Amygdala (tissue), 56 donors: ENCODE measurements at regions not wholly inside any gene's neighbourhood (a gene's known extent, or its start where the extent isn't known, plus 50 kb on each side); places are given as distances from the start of the nearest gene placed in this dataset.

ENCODE experiments used
- DNase-seq, 56 donors: peaks; one replicate each; lab custom pipeline; 2025; lab: John Stamatoyannopoulos, UW

DNA sequence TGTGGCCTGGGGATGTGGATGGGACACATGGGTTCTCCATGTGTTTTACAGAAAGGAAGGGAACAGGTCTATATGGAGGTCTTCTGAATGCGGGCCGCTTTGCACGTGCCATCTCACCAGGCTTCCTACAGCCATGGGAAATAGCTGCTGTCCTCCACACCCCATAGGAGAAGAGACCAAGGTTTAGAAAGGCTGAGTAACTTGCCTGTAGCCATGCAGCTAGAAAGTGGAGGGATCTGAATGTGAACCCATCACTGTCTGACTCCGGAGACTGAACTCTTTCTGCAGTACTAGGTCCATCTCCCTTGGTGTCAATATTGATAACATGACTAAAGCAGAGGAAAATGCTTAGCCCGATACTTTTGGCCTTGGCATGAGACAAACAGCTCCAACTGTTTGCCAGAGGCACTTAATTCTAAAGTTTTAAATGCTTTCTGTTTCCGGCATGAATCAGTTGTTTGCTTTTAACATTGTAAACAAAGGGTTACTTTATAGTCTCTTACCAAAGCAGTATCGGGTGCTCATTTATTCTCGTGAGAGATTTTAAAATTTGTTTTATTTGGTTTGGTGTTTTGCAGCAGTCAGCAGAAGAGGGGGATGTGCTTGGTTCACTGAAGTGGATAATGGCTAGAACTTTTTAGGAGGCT lies 64.8 kb upstream of the LOXL4 start:
- no peak for DNase-seq

GRCh38 chr10:98331885-98332284 lies 63.9 kb upstream of the LOXL4 start:
- no peak for DNase-seq

GRCh38 chr10:98330987-98331386 lies 63.0 kb upstream of the LOXL4 start:
- no peak for DNase-seq

- DNase-seq: no peak
Measured at GRCh38 chr10:98328640-98329039, 60.6 kb upstream of the LOXL4 start.

GRCh38 chr10:98328163-98328562 lies 60.2 kb upstream of the LOXL4 start:
- DNase-seq: no peak

- peak in 21 of 56 donors; percentile 4 to 57 (median 21) for DNase-seq
Measured at GRCh38 chr10:98326621-98327027, 58.6 kb upstream of the LOXL4 start.

DNA sequence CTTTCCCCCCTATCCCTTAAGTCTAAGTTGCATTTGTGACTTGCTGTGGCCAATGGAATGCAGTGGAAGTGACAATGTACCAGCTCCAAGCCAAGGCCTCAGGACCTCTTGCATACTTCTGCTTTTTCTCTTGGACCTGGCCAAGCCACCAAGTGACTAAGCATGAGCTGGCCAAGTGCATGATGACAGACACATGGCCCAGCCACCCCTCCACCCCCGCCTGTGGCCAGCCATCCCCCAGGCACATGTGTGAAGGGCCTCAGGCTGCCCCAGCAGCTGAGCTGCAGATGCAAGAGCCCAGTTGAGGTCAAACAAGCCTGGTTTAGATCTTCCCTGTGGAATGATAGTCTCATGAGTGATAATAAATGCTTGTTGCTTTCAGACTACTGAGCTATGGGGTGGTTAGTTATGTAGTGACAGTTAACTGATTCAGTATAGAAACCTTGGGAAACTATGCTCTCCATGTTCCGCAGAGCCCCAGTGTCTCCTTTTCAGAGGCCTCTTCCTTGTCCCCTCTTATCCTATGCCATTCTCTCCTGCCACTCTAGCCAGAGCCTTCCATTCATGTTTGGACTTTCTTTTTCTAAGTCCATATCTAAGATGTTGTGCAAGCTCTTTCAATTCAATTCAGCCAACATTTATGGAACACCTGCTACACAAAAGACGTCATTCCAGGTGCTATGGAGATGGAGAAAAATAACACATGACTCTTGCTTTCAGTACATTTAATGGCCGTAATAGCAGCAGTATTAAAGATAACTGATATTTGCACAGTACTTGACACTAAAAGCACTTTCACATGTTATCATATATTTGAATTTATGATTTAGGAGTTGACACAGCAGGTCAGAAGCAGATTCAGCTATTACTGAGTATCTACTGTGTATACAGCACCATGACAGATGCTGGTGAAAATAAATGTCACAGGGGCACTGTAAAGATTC lies 55.5 kb upstream of the LOXL4 start:
- no peak for DNase-seq

GRCh38 chr10:98321186-98321780 lies 53.3 kb upstream of the LOXL4 start:
- DNase-seq: no peak

DNA sequence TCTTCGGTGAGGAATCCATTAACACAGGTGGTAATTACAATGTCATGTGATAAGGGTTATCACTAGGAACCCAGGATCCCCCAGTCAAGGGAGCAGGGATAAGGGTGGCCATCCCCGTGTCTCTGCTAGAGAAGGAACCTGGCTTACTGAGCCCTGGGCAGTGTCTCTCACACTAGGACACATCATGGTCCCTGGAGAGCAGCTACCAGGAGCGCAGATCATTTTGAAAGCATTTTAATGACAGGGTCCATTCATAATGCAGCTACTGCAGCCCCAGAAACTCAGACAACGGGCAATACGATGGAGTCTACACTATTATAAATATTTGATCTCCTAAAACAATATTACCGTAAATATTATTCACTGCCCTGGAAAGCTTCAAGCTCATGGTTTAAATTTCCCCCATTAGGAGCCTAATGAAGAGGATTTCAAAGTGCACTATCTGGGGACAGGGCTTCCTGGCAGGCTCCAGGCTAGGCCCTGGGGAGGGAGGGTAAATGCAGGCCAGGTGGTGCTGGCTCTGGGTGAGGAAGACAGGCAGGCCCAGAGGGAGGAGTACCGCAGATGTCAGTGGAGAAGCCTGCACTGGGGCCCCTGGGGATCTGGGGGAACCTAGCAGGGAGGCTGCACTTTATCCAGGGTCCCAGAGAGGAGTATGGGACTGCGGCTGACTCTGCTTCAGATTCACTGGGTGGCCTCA lies 52.6 kb upstream of the LOXL4 start:
- DNase-seq: no peak

DNA sequence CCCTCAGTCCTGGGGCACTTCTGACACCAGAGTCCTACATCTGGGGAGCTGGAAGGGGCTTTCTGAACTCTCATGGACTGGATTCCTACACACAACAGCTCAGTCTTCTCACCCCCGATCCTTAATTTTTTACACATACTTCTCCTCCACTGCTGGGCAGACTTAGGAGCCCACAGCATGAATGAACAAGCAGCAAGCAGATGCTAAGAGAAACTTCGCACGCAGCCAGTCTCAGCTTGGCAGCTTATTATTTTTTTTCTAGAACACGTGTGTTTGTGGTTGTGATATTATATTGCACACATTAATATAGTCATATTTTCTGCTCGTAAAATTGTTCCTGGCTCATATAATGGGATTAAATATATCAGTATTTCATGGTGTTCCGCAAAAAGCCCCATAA lies 50.9 kb upstream of the LOXL4 start:
- no peak for DNase-seq
